ENCODE measurements at regions not wholly inside any gene's neighbourhood (a gene's known extent, or its start where the extent isn't known, plus 50 kb on each side); places are given as distances from the start of the nearest gene placed in this dataset.

DNA sequence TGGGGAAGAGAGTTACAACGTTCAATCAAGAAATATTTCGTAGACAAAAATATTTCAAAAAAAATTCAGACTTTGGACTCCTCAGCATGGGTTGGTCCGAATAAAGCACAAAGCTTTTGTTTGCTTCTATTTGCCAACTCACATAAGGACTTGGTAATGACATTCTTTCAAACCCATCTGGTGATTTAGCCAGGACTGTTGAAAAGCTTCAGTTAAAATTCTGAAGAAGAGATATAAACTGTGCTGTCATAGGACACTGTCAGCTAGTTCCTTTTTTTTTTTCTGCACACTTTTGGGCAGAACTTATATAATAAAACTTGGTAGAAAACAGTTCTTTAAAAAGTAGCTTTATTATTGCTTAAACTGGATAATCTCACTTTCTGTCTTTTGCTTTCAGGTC lies 660.8 kb upstream of the SGO1 start:
- no peak overlapping the region for H3K4me3 ChIP-seq (ENCODE audit: low read length)
- DNase-seq (ENCODE audit: low read depth) = no peak
- TF ChIP-seq, protein P1, sequence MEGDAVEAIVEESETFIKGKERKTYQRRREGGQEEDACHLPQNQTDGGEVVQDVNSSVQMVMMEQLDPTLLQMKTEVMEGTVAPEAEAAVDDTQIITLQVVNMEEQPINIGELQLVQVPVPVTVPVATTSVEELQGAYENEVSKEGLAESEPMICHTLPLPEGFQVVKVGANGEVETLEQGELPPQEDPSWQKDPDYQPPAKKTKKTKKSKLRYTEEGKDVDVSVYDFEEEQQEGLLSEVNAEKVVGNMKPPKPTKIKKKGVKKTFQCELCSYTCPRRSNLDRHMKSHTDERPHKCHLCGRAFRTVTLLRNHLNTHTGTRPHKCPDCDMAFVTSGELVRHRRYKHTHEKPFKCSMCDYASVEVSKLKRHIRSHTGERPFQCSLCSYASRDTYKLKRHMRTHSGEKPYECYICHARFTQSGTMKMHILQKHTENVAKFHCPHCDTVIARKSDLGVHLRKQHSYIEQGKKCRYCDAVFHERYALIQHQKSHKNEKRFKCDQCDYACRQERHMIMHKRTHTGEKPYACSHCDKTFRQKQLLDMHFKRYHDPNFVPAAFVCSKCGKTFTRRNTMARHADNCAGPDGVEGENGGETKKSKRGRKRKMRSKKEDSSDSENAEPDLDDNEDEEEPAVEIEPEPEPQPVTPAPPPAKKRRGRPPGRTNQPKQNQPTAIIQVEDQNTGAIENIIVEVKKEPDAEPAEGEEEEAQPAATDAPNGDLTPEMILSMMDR (IDR thresholded peaks at IDR 0.05; ENCODE audit: insufficient read depth, low read depth, low read length, missing control alignments) = no peak

DNA sequence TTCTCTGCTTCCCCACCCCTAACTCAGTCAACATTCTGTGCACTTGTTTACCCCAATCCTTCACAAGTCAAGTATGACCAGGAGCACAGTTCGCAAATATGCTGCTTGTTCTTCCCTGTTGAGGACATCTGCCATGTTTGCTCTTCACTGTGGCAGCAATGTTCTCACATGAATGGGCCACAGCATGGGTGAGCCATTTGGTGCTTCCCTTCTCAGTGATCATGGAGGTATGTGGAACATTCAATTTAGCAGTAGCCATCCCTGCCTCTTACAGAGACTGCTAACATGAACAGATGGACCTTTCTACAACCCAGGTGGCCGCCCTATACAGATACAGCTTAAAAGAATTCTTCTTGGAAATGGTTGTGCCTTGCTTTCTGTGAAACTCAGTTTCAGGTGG lies 660.1 kb upstream of the SGO1 start:
- H3K4me3 ChIP-seq (ENCODE audit: low read length) = no peak overlapping the region
- TF ChIP-seq, protein P1 (IDR thresholded peaks at IDR 0.05; ENCODE audit: insufficient read depth, low read depth, low read length, missing control alignments) = no peak
- no peak for DNase-seq (ENCODE audit: low read depth)

DNA sequence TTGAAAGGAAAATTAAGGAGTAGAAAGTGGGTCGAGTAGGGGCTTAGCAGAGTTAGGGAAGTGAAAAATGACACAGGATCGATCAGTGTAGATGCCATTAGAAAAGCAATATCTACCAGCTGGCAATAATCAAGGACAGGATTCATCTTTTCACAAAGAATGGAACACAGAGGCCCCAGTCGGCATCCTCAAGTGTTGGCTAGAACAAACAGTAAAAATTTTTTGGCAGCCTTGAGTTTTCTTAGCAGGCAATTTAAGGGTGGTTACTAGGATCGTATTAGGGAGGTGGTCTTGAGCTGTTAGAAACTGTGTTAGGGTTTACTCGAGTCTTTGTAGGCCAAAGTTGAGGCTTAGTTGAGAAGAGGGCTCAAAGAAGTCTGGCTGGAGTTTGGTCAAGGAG lies 658.8 kb upstream of the SGO1 start:
- DNase-seq (ENCODE audit: low read depth) = no peak
- TF ChIP-seq, protein P1 (IDR thresholded peaks at IDR 0.05; ENCODE audit: insufficient read depth, low read depth, low read length, missing control alignments) = no peak
- no peak overlapping the region for H3K4me3 ChIP-seq (ENCODE audit: low read length)

DNA sequence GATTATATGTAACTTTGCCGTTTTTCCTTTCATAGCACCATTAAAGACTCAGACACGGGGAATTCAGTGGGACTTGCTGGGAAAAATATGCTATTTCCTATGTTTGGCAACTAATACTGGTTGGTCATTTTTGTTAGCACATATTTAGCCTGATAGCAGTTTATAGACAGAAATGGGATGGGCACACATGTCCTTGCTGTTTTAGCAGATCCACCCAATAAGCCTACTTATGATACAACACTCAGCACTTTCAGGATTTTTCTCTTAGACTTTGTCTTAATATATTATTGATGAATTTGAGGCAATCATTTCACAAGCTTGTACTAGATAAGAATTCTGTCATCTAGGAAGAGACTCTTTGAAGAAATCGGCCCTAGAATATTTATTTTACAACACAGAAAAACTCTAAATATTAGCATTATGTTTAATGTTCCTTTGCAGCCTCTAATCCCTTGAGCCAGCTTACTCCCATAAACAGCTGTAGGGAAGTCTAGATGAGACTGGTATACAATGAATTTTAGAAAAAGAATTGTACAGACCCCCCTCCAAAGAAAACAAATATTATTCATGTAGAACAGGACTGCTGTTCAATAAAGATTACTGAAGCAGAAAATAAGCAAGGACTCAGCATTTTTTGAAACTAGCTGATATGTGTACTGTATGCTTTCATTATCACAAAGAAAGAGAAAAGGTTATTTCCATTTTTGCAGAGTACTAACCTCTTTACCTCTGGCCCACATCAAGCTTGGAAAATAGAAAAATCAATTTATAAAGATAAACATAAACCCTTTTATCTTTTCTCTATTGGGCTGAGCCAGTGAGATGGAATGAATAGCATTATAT lies 656.8 kb upstream of the SGO1 start:
- no peak for DNase-seq (ENCODE audit: low read depth)
- TF ChIP-seq, protein P1 (IDR thresholded peaks at IDR 0.05; ENCODE audit: insufficient read depth, low read depth, low read length, missing control alignments) = no peak
- H3K4me3 ChIP-seq (ENCODE audit: low read length) = no peak overlapping the region

DNA sequence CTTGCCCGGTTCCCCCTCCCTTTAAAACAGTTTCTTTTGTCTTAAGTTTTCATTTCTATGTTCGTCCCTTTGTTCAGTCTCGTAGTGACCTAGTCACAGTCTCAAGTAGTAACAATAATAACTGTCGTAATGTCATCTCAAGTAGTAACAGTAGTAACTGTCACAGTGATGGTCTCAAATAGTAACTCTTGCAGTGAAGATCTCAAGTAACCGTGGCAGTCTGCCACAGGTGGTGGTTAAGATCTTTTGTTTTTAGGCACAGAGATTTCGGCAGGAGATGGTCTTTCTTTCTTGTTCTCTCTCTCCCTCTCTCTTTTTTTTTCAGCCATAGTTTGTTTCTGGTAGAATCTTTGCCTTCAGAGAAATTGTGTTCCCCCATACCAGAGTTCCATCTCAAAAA lies 656.0 kb upstream of the SGO1 start:
- TF ChIP-seq, protein P1 (IDR thresholded peaks at IDR 0.05; ENCODE audit: insufficient read depth, low read depth, low read length, missing control alignments) = no peak
- no peak overlapping the region for H3K4me3 ChIP-seq (ENCODE audit: low read length)
- DNase-seq (ENCODE audit: low read depth) = no peak

DNA sequence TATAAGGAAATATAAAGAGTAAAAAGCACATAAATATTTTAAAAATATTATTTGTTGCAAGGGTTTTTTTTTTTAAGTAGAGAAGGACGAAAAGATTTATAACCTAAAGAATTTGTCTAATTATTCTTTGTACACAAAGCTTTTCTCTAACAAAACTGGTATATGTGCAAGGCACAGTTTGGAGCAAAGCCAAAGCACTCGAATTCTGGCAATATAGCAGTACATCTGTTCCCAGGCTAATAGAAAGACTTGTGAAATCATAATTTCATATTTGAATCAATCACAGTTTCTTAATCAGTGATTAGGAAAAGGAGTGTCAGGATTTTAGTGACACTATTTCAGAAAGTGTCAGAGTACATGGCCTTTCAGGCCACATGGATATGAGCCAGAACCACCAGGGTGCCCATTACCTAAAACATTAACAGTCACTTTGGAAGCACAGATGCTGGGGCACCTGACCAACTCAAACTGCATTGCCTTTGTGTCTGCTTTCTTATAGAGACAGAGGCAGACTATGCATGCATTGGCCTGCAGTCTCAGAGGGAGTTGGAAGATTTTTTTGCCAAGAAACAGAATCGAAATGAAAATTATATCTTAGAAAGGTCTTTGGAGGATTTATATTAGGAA lies 651.8 kb upstream of the SGO1 start:
- TF ChIP-seq, protein P1 (IDR thresholded peaks at IDR 0.05; ENCODE audit: insufficient read depth, low read depth, low read length, missing control alignments) = no peak
- H3K4me3 ChIP-seq (ENCODE audit: low read length) = no peak overlapping the region
- DNase-seq (ENCODE audit: low read depth) = no peak

Data from epithelial cell of esophagus (primary cell).